Astrocyte (in vitro differentiated cells and primary cell): ENCODE measurements at regions not wholly inside any gene's neighbourhood (a gene's known extent, or its start where the extent isn't known, plus 50 kb on each side); places are given as distances from the start of the nearest gene placed in this dataset.

Source experiments
- DNase-seq: peaks from one replicate; pipeline ENCODE4 v3.0.0-alpha.2; 2010; ENCODE audit warnings: low read depth
- FAIRE-seq: peaks from 2 replicates; lab custom pipeline; 2011; peaks lifted over from hg19 to GRCh38; lab: Jason Lieb, UNC
- H2AFZ ChIP-seq: 2 replicates; pipeline ENCODE4 v1.6.0; 2012; ENCODE audit warnings: low read depth, low read length, inconsistent platforms
- H3K27ac ChIP-seq: 2 replicates; pipeline ENCODE4 v1.5.1; 2011; ENCODE audit warnings: low read depth, low read length, inconsistent platforms
- H3K27me3 ChIP-seq: 2 replicates; pipeline ENCODE4 v1.6.0; 2011; ENCODE audit warnings: low read length, inconsistent platforms; ENCODE audit not compliant: insufficient read depth
- H3K36me3 ChIP-seq: 2 replicates; pipeline ENCODE4 v1.5.1; 2011; ENCODE audit warnings: low read length, inconsistent platforms; ENCODE audit not compliant: insufficient read depth
- H3K4me1 ChIP-seq: 2 replicates; pipeline ENCODE4 v1.5.1; 2011; ENCODE audit warnings: low read length, inconsistent platforms; ENCODE audit not compliant: insufficient read depth
- H3K4me2 ChIP-seq: 2 replicates; pipeline ENCODE4 v1.6.0; 2012; ENCODE audit warnings: low read length, inconsistent platforms
- H3K4me3 ChIP-seq: 2 replicates; pipeline ENCODE4 v1.5.1; 2011; ENCODE audit warnings: low read depth, mild to moderate bottlenecking, low read length, inconsistent platforms; ENCODE audit not compliant: insufficient read depth
- H3K79me2 ChIP-seq: 2 replicates; pipeline ENCODE4 v1.6.0; 2012; ENCODE audit warnings: mild to moderate bottlenecking, low read length, inconsistent platforms; ENCODE audit not compliant: insufficient read depth
- H3K9ac ChIP-seq: 2 replicates; pipeline ENCODE4 v1.6.0; 2012; ENCODE audit warnings: mild to moderate bottlenecking, low read length, inconsistent platforms
- H3K9me3 ChIP-seq: 2 replicates; pipeline ENCODE4 v1.5.1; 2012; ENCODE audit warnings: low read depth, mild to moderate bottlenecking, low read length, inconsistent platforms; ENCODE audit not compliant: insufficient read depth
- H4K20me1 ChIP-seq: 2 replicates; pipeline ENCODE4 v1.6.0; 2012; ENCODE audit warnings: low read length, inconsistent platforms; ENCODE audit not compliant: insufficient read depth
- H3K27ac Mint-ChIP-seq: one replicate; pipeline ENCODE4 v1.8.0; 2021; ENCODE audit warnings: mild to moderate bottlenecking, mixed read lengths; ENCODE audit not compliant: unreplicated experiment
- H3K27me3 Mint-ChIP-seq: one replicate; pipeline ENCODE4 v1.8.0; 2021; ENCODE audit warnings: low read depth, mixed read lengths; ENCODE audit not compliant: unreplicated experiment
- H3K36me3 Mint-ChIP-seq: one replicate; pipeline ENCODE4 v1.8.0; 2021; ENCODE audit warnings: low read depth, mixed read lengths; ENCODE audit not compliant: unreplicated experiment
- H3K4me1 Mint-ChIP-seq: one replicate; pipeline ENCODE4 v1.8.0; 2021; ENCODE audit warnings: low read depth, mixed read lengths; ENCODE audit not compliant: unreplicated experiment
- H3K4me3 Mint-ChIP-seq: one replicate; pipeline ENCODE4 v1.8.0; 2021; ENCODE audit warnings: mild to moderate bottlenecking, moderate library complexity, mixed read lengths; ENCODE audit not compliant: unreplicated experiment
- H3K9me3 Mint-ChIP-seq: one replicate; pipeline ENCODE4 v1.8.0; 2021; ENCODE audit warnings: mild to moderate bottlenecking, mixed read lengths; ENCODE audit not compliant: unreplicated experiment
- CTCF ChIP-seq: IDR thresholded peaks from 2 replicates; pipeline ENCODE4 v1.5.1; 2011; ENCODE audit warnings: low read depth, mild to moderate bottlenecking, inconsistent platforms, low read length, moderate library complexity; ENCODE audit not compliant: insufficient read depth
- EZH2 ChIP-seq: IDR thresholded peaks from 2 replicates; pipeline ENCODE4 v1.6.1; 2012; ENCODE audit warnings: mild to moderate bottlenecking, low read length, inconsistent platforms; ENCODE audit not compliant: insufficient read depth

- Histone ChIP-seq H4K20me1 (no peaks in the 10 kb centered on the region), H3K9ac (no peak overlapping the region), H2AFZ (no peak overlapping the region), H3K4me2 (no peak overlapping the region), H3K4me3 (no peak overlapping the region), H3K4me1 (no peaks in the 10 kb centered on the region), H3K79me2 (no peaks in the 10 kb centered on the region), H3K27ac (no peak overlapping the region), H3K9me3 (no peaks in the 10 kb centered on the region), H3K27me3 (peaks cover 2% of the 10 kb centered on the region), H3K36me3 (no peaks in the 10 kb centered on the region)
- no peak overlapping the region for H3K27ac Mint-ChIP-seq
- H3K9me3 Mint-ChIP-seq, result peaks cover 10% of the 10 kb centered on the region
- H3K4me1 Mint-ChIP-seq, result peaks cover 5% of the 10 kb centered on the region
- TF ChIP-seq CTCF (no peak), EZH2 (no peak)
- no peak overlapping the region for H3K4me3 Mint-ChIP-seq
- no peak for FAIRE-seq
- DNase-seq, result peak; percentile 18
- H3K36me3 Mint-ChIP-seq, result no peaks in the 10 kb centered on the region
- H3K27me3 Mint-ChIP-seq, result peaks cover 11% of the 10 kb centered on the region
Observed at GRCh38 chr2:72015266-72015665, 132.4 kb downstream of the CYP26B1 start.

- peaks cover 15% of the 10 kb centered on the region for H3K27me3 Mint-ChIP-seq
Observed at GRCh38 chr2:72014831-72015230, 132.8 kb downstream of the CYP26B1 start.

More at GRCh38 chr2:72014831-72015230, 132.8 kb downstream of the CYP26B1 start:
- no peak for TF ChIP-seq EZH2
- TF ChIP-seq CTCF, result no peak
- no peaks in the 10 kb centered on the region for H3K9me3 ChIP-seq
- no peaks in the 10 kb centered on the region for H3K79me2 ChIP-seq
- Mint-ChIP-seq H3K36me3 (no peaks in the 10 kb centered on the region), H3K4me3 (no peak overlapping the region), H3K27ac (no peak overlapping the region), H3K9me3 (peaks cover 10% of the 10 kb centered on the region), H3K4me1 (peaks cover 5% of the 10 kb centered on the region)
- H4K20me1 ChIP-seq, result no peaks in the 10 kb centered on the region
- H3K27ac ChIP-seq, result no peak overlapping the region
- no peaks in the 10 kb centered on the region for H3K36me3 ChIP-seq
- DNase-seq (no peak), FAIRE-seq (no peak)
- no peaks in the 10 kb centered on the region for H3K4me1 ChIP-seq
- no peak overlapping the region for H3K4me3 ChIP-seq
- no peak overlapping the region for H2AFZ ChIP-seq
- H3K4me2 ChIP-seq, result no peak overlapping the region
- H3K27me3 ChIP-seq, result peaks cover 2% of the 10 kb centered on the region
- no peak overlapping the region for H3K9ac ChIP-seq
